ENCODE measurements at regions not wholly inside any gene's neighbourhood (a gene's known extent, or its start where the extent isn't known, plus 50 kb on each side); places are given as distances from the start of the nearest gene placed in this dataset.

GRCh38 chr3:632571-633170, 436.1 kb downstream of the CHL1 start:
- peak; percentile 52 for FAIRE-seq
- no peak overlapping the region for H3K4me3 ChIP-seq (replicated peaks in 1 of 3; ENCODE audit: insufficient read depth in 1 of 3, low read depth in 2 of 3, low read length in 3 of 3)

More at GRCh38 chr3:632571-633170, 436.1 kb downstream of the CHL1 start:
- in situ Hi-C loops (cut with HindIII; ENCODE audit: extremely low pct_ligation_motif_present, low pct_unique_long_range_greater_than_20kb) (no loop called here), intact Hi-C loops (cut with micrococcal nuclease; ENCODE audit: unreplicated experiment) (no loop called here)
- Histone ChIP-seq H3K4me1 (ENCODE audit: insufficient read depth, low read length) (no peaks in the 10 kb centered on the region), H3K4me2 (ENCODE audit: low read depth, low read length) (no peak overlapping the region), H3K36me3 (replicated peaks in 1 of 2; ENCODE audit: control insufficient read depth in 1 of 2, insufficient read depth in 2 of 2, low read length in 2 of 2) (no peaks in the 10 kb centered on the region), H3K9ac (ENCODE audit: insufficient read depth, low read depth, low read length) (no peak overlapping the region), H3K27me3 (ENCODE audit: control insufficient read depth in 1 of 2, insufficient read depth in 2 of 2, low read length in 2 of 2) (no peaks in the 10 kb centered on the region), H4K20me1 (ENCODE audit: insufficient read depth, low read length) (no peaks in the 10 kb centered on the region), H3K9me3 (ENCODE audit: low read length) (peaks cover 66% of the 10 kb centered on the region), H3K27ac (ENCODE audit: extremely low read length, insufficient read depth, low read length) (no peak overlapping the region), H3K79me2 (ENCODE audit: insufficient read depth, low read length) (no peaks in the 10 kb centered on the region), H2AFZ (ENCODE audit: low read length) (no peak overlapping the region)
- BruUV-seq (replicated peaks): no TSS peak
- 2% methylated on average over 10 of the region's 10 CpGs for WGBS (ENCODE audit: low lambda C conversion rate)
- ChIA-PET POLR2A (no interaction called here), CTCF (ENCODE audit: low intra/inter-chr PET ratio, low total read pairs) (no interaction called here)
- DNase-seq (ENCODE audit: low spot score): peak; percentile 32
- ATAC-seq: peak; percentile 61
- no peak for TF ChIP-seq TFDP1 (CRISPR knock-in tag; IDR thresholded peaks at IDR 0.05; ENCODE audit: borderline replicate concordance)
- peak; percentile 71 for TF ChIP-seq STAG1 (CRISPR knock-in tag; IDR thresholded peaks at IDR 0.05)
- TF ChIP-seq ZSCAN21 (CRISPR knock-in tag; IDR thresholded peaks at IDR 0.05; ENCODE audit: borderline replicate concordance): no peak
- peak; percentile 63 for TF ChIP-seq CTCF (CRISPR knock-in tag; IDR thresholded peaks at IDR 0.05)
- no peak for TF ChIP-seq JDP2 (CRISPR knock-in tag; IDR thresholded peaks at IDR 0.05; ENCODE audit: borderline replicate concordance)
- no peak for TF ChIP-seq RAD51 (IDR thresholded peaks at IDR 0.05; ENCODE audit: borderline replicate concordance)
- TF ChIP-seq SMC3 (IDR thresholded peaks at IDR 0.05; ENCODE audit: low read length): peak; percentile 47; the same call in 1 of the 2 replicates
- no peak for TF ChIP-seq GMEB1 (CRISPR knock-in tag; IDR thresholded peaks at IDR 0.05; ENCODE audit: borderline replicate concordance)
- no peak for TF ChIP-seq TBL1XR1 (IDR thresholded peaks at IDR 0.05; ENCODE audit: borderline replicate concordance, low read length, partially characterized antibody)
- TF ChIP-seq BATF2 (CRISPR knock-in tag; IDR thresholded peaks at IDR 0.05): no peak

Data from HepG2 (cell line).